ENCODE measurements at regions not wholly inside any gene's neighbourhood (a gene's known extent, or its start where the extent isn't known, plus 50 kb on each side); places are given as distances from the start of the nearest gene placed in this dataset.

GRCh38 chr9:28883234-28883633, 1310.0 kb upstream of the C9orf72 start:
- TF ChIP-seq CTCF (IDR thresholded peaks at IDR 0.05; ENCODE audit: control extremely low read depth, extremely low read depth, low read depth, missing control alignments): no peak
- CTCF ChIA-PET: interaction anchor here (0.8 to 1.0 kb wide), 2 partner anchors 20 to 28 kb away, joined by 3 read pairs; no protein-coding TSS in a partner anchor
- POLR2A ChIA-PET: no interaction called here
- no peak for DNase-seq (ENCODE audit: extremely low spot score)

DNA sequence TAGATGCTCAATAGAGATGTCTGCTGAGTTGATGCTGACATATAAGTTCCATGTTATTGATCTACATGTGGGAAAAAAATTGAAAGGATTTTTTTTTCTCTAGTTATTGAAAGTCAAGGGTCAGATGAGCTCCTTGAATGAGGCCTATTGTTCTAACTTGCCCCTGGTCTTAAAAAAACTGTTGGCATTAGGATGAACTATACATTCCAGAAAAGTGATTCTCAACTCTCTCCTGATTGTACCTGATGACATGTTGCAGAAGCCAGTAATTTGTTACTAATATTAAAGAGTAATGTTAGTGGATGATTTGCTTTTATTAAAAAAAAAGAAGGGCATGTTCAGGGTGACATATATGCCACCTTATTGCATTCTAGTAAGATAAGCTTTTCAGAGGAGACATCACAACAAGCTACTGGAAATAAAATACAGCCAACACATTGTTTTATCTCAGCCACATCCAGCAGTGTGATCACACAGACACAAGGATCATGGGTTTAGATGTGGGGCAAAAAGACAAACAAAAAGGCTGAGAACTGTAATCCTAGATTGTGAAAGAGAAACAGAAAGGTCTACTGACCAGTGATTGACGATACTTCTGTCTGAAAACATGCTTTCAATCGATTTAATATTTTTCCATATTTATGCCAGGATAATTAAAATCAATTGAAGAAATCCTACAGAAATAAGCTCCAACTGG, 1314.1 kb upstream of the C9orf72 start:
- CTCF ChIA-PET: interaction anchor here (0.7 kb wide), 1 partner anchor 35 kb away, joined by 3 read pairs; no protein-coding TSS in a partner anchor
- no peak for TF ChIP-seq CTCF (IDR thresholded peaks at IDR 0.05; ENCODE audit: control extremely low read depth, extremely low read depth, low read depth, missing control alignments)
- POLR2A ChIA-PET: no interaction called here
- no peak for DNase-seq (ENCODE audit: extremely low spot score)

DNA sequence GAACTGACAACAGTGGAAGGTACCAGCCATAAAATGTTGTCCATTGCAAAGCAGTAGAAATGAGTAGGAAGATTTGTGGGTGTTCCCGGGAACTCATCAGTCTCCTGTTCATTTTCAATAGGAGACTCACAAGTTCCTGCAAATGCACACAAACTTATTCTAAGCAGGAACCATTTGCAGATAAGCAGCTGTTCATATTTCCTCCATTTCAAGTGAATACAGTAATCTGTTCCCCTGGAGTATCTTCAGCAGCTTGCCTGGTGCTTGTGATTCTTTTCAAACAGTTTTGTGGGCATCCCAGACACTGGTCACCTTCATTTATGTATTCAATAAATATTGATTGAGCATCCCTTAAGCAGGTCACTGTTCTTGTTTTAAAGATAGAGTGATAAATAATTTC, 1315.5 kb upstream of the C9orf72 start:
- DNase-seq (ENCODE audit: extremely low spot score): no peak
- CTCF ChIA-PET: no interaction called here
- POLR2A ChIA-PET: no interaction called here
- TF ChIP-seq CTCF (IDR thresholded peaks at IDR 0.05; ENCODE audit: control extremely low read depth, extremely low read depth, low read depth, missing control alignments): no peak

DNA sequence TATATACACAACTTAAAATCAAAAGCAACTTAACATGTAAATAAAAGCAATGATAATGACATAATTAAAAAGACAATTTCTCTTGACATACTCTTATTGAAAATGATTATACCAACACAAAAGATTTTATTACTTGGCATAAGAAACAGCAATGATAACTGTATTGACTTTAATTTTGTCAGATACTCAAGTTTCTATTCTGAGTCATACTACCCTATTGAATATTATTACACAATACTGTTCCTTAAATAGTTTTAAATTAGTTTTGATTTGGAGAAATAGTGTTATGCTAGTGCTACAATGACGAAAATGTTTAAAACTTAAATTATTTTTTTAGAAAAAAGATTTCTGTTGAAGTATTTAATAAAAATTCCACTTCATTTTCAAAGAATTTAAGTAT, 1319.3 kb upstream of the C9orf72 start:
- no peak for TF ChIP-seq CTCF (IDR thresholded peaks at IDR 0.05; ENCODE audit: control extremely low read depth, extremely low read depth, low read depth, missing control alignments)
- ChIA-PET CTCF (no interaction called here), POLR2A (no interaction called here)
- DNase-seq (ENCODE audit: extremely low spot score): no peak

DNA sequence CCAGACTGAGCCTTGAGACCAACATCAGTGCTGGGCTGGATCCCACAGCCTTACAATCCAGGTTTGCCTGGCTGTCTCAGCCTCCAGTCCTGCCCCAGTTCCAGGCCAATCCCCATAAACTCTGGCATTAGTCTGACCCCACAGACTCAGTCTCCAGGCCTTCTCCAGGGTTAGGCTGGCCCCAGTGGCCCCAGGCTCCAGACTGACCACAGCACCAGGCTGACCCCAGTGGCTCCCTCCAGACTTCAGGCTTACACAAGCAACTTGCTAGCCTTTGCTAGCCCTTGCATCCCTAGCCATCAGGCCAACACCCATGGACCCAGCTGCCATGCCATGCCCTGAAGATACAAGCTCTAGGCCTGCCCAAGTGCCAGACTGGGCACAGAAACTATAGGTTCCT, 1326.0 kb upstream of the C9orf72 start:
- no peak for DNase-seq (ENCODE audit: extremely low spot score)
- CTCF ChIA-PET: no interaction called here
- TF ChIP-seq CTCF (IDR thresholded peaks at IDR 0.05; ENCODE audit: control extremely low read depth, extremely low read depth, low read depth, missing control alignments): no peak
- POLR2A ChIA-PET: no interaction called here

- DNase-seq (ENCODE audit: extremely low spot score): no peak
- POLR2A ChIA-PET: no interaction called here
- CTCF ChIA-PET: no interaction called here
- TF ChIP-seq CTCF (IDR thresholded peaks at IDR 0.05; ENCODE audit: control extremely low read depth, extremely low read depth, low read depth, missing control alignments): no peak
Measured at GRCh38 chr9:28899926-28900325, 1326.6 kb upstream of the C9orf72 start.

All from GM10248 (cell line).